AG08396 (cell line): ENCODE measurements at regions not wholly inside any gene's neighbourhood (a gene's known extent, or its start where the extent isn't known, plus 50 kb on each side); places are given as distances from the start of the nearest gene placed in this dataset.

ENCODE experiments used
- DNase-seq: peaks from one replicate; pipeline ENCODE4 v3.0.0; 2012; ENCODE audit warnings: low spot score, mixed read lengths

GRCh38 chr4:129167640-129168260 is 71.8 kb downstream of the C4orf33 start:
- DNase-seq = no peak

DNA sequence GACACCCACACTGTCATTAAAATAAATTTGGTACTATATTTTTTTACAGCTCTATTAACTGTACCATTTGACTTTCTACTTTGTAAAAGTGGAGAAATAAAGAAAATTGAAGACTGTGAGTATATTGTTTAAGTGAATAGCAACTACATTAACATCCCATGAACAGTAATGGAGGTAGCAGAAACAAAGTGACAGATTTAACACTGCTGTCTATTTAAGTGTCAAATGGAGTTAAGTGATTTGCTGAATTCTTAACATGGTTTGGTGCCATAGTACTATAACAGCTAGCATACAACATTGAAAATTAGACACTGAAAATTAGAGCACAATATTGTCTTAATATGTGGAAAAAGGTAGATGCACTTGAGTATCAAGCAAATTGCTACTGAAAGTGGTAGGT is 76.2 kb downstream of the C4orf33 start:
- DNase-seq = no peak

GRCh38 chr4:129176864-129177263 is 80.9 kb downstream of the C4orf33 start:
- DNase-seq = no peak

DNA sequence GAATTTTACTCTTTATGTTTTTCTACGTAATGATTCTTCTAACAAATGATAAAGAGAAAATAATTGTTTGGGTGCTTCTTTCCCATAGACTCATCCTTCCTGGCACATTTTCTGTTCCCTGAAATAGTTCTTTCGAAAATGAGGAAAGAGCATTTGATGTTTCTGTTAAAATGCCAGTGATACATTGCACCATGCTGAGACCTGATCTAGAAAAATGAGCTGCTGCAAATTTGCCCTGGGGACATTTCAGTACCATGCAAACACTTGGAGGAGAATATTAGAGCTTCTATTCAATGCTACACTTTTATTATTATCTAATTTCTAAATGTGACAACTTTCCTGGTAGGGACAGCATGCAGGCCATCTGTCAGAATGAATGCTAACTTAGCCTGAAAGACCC is 83.3 kb downstream of the C4orf33 start:
- no peak for DNase-seq

DNA sequence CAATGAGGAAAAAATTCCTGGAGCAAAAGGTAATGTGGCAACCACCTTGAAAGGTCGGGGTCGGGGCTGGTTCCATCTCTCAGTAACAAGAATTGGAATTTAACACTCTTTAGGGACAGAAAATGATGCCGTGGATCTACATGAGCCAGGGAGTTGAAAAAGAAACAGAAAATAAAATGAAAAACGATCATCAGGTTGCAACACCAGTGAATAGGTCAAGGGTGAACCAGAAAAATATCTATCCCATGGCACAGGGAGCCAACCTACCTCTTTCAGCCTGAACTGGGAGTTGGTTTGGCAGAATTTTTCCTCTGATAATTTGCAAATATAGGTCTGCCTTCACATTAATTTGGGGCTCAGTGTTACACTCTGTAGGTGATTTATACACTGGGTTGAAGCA is 93.7 kb downstream of the C4orf33 start:
- DNase-seq = no peak

- DNase-seq = no peak
Measured at GRCh38 chr4:129193357-129194100, 97.6 kb downstream of the C4orf33 start.

DNA sequence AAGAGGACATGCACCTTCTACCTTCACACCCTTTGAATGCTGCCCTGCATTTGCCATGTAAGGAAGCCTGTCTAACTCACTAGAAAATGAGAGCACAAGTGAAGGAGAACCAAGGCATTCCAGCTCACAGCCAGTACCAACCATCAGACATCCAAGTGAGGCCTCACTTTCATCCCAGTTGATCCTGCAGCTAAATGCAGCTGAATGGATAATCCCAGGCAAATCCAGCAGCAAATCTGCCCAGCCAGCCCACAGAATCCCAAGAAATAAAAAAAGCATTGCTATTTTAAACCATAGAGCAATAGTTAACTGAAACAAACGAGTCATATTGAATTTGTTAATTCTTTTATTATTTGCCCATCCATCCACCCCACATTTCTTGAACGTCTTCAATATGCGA is 112.5 kb downstream of the C4orf33 start:
- no peak for DNase-seq

DNA sequence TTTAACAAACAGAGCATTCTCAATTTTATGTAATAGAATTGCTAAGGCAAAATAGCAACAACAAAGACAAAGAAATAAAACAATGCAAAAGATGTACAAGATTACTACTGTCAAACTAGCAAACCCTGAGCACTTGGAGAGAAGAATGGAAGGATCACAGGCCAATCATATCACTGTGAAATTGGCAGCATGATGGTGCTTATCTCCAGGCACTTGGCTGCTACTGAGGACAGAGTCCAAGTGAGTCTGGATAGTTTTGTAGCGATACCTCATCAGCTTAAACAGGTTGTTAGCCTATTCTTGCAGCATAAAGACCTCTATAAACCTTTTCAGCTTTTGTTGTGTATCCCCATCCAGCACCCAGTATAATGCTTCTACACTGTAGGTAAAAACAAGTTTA is 117.7 kb downstream of the C4orf33 start:
- no peak for DNase-seq

- DNase-seq = no peak
Measured at GRCh38 chr4:129218360-129218759, 122.4 kb downstream of the C4orf33 start.

DNA sequence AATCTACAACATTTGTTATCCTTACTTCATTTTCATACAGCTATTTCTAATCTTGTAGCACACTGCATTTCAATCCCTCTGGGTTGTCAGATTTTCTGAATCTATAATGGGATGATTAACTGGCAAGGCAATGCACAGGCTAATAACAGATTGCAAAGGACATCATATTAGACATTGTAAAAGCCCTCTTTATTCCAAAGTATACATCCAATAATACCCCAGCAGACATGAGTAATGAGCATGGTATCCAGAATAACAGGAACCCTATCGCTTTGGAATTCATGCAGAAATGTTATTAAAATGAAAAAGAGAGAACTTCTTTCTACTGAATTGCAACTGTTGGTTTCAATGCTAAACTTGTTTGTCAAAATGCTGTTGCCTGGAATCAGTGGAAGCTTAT is 122.9 kb downstream of the C4orf33 start:
- no peak for DNase-seq

GRCh38 chr4:129220254-129220653 is 124.3 kb downstream of the C4orf33 start:
- DNase-seq = no peak

GRCh38 chr4:129223945-129224344 is 128.0 kb downstream of the C4orf33 start:
- no peak for DNase-seq

- DNase-seq = no peak
Measured at GRCh38 chr4:129230846-129231245, 134.9 kb downstream of the C4orf33 start.

DNA sequence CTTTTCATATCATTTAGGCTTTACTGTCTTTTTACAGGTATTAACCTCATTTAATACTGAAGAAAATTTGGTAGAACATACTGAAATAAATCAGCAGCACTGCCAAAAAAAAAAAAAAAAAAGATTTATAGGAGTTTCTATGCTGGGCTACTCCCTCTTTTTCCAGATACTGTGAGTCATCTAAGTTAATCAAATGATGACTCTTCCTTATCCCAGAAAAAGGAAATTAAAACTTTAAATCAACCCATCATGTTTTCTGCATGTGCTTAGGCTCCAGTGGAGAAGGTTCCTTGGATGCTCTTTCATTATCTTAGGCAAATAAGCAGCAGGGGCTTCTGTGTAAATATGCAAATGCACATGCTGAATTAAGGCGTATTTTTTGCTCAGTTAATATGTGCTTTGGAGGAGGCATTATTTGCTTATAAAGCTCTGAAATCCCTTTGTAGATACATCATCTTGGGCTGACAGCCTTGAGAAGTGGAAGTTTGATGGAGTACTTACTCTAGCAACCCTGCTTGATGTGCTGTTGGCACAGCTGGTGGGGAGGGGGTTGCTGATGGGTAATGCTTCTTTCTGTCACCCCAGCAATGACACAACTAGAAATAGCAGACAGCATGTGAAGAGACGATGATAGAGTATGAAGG is 136.1 kb downstream of the C4orf33 start:
- DNase-seq = no peak

DNA sequence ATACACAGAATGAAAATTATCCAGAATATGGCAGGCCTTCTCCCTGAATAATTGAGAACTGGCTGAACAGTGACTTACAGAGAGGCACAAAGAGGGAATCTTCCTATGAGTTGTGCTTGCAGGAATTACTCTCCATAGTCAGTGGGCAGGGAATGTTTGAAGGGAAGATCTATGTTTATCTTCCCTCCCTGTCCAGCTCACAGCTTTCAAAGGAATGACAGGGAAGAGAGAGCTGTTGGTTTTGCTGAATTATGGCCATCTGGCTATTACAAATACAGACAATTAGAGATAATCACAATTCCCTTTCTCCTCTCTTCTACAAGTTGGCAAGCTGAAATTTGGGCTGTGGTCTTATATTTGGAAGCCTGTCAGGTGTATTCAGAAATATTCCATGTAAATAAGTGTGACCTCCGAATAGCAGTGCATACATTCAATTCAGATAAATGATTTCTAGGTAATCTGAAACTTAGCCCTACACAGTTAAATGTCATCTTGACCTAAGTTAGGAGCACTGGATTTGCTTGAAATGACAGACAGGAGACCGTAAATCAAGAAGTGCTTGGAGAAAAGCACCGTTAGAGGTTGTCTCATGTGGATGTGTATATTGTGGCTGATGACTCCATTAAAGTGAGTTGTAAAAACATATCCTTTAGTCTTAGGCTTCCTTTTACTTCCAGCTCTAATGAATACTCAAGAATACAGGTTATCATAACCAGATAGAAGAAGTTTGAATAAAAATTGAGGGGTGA is 136.8 kb downstream of the C4orf33 start:
- no peak for DNase-seq

GRCh38 chr4:129233691-129234090 is 137.7 kb downstream of the C4orf33 start:
- DNase-seq = no peak

DNA sequence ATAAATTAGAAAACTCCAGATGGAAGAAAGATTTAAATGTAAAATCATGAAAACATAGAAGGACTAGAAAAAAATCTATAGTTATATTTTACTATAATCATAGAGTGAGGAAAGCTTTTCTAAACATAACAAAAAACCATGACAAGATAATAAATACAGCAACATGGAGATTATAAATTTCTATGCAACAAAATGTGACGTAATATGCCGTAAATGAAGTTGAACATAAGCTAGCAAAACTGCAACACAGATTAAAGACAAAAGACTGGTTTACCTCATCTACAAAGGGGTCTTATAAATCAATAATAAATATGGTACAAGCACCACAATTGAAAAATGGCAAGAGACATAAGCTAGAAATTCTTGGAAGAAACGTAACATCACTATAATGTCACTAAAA is 140.4 kb downstream of the C4orf33 start:
- no peak for DNase-seq

DNA sequence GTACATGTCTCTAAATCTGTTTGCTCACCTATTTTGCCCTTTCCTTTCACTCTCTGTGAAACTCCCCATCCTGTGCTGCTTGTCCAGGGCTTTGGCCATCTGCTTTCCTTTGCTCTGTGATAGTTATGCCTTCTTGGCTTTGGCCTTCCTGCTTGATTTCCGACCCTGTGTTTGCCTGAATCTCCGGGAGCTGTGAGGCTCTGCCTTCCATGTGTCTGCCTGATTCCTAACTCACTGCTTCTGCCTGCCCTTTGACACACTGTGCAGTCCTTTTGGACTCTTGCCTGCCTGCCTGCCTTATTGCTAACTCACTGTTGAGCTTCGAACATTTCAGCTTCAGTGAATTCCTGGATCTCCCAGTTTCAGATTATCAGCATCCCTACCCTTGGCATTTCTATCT is 143.1 kb downstream of the C4orf33 start:
- DNase-seq = no peak

GRCh38 chr4:129240816-129241215 is 144.9 kb downstream of the C4orf33 start:
- no peak for DNase-seq

DNA sequence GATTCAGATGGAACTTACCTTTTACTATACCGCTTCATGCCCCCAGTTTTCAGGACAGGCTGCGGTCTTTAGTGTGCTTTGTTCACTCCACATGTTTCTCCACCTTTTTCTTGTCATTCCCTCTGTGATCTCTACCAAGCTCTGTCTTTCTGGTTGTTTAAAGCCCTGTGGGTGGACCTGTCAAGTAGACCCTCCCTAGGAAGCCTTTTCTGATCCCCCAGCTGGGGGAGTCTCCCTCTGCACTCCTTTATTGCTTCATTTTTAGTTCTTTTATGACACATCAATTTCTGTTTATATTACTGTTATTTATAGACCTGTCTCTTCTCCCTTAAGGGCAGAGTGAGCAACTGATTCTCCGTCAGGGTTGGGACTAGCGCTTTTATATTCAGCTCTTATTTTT is 150.2 kb downstream of the C4orf33 start:
- no peak for DNase-seq

DNA sequence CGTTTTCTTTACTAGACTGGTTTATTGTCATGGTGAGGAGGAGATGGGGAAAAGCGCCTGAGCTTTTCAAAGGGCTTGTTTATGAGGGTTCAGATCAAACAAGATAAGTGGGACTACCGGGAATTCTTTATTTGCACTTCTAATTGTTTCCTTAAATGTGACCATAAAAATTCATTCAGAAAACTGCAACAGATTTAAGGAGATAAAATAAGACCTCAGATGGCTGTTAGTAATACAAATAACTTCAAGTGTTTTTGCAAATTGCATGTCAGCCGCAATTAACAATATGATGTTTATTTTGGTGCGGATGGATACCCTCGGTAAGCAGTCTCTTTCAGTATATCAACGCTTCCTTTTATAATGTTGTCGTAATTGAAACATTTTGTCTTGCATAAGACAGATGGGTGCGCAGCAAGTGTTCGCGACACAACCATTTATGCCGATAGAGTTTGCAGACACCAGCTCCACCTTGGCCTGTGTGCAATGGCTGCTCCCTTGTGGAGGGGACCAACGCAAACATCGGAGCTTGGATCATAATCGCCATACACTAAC is 151.0 kb downstream of the C4orf33 start:
- no peak for DNase-seq

DNA sequence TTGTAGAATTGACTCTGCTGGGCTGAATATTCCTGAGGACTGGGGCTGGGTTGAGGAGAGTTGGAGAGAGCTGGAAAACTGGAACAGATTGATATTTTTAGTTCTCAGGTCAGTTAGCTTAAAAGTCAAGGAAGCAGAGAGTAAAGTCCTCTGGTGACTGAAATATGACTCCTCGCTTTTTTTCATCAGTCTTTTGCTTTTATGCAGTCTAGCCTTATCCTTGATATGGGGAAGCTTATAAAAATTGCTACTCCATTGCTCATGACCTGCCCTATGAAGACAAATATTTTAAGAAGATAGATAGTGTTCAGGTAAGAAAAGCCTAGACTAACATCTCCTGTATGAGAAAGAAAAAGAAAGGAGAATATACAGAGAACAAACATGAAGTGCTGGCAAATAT is 152.7 kb downstream of the C4orf33 start:
- DNase-seq = no peak
